ENCODE measurements at regions not wholly inside any gene's neighbourhood (a gene's known extent, or its start where the extent isn't known, plus 50 kb on each side); places are given as distances from the start of the nearest gene placed in this dataset.

DNA sequence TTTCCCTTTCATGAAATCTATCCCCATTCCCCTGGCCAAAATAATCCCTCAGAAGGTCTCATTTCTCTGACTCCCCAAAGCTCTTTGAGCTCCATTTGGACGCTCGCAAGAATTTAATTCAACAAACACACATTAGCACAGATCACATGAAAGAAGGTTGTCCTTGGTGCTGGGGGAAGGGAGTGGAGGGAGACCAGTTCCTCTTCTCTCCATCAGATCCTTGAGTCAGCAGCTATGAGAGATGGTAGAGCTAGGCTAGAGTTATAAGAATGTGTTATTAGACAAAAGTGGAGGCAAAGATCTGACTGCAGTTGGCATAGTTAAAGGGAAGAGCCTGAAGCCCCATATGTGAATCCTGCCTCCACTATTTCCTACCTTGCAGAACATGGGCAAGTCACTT, 184.2 kb upstream of the CDYL start:
- TF ChIP-seq POLR2A (IDR thresholded peaks at IDR 0.05; ENCODE audit: low read depth, low read length) (no peak), POLR2AphosphoS5 (IDR thresholded peaks at IDR 0.05; ENCODE audit: low read depth, low read length) (no peak), PAX5 (IDR thresholded peaks at IDR 0.05; ENCODE audit: insufficient read depth, low read length, severe bottlenecking) (no peak)

Data from GM12891 (cell line).